ENCODE measurements at regions not wholly inside any gene's neighbourhood (a gene's known extent, or its start where the extent isn't known, plus 50 kb on each side); places are given as distances from the start of the nearest gene placed in this dataset.

DNA sequence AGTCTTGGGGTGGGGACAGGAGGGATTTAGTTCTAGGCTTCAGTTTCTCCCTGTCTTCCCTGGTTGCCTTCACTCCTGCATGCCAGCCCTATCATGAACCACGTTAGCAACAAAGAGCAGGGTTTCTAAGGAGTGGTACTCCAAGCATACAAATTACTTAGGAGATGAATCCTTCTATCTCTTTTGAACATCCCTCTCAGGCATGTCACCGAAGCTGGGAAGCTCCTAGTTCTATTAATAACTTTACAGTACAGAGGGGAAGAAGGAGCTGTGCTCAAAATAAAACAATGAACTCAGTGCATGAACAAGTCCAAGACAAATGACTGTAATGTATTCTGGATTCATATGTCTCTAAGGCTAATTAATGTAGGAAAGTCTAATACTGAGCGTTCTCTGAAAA lies 450.6 kb upstream of the RASGEF1B start:
- FAIRE-seq: no peak

DNA sequence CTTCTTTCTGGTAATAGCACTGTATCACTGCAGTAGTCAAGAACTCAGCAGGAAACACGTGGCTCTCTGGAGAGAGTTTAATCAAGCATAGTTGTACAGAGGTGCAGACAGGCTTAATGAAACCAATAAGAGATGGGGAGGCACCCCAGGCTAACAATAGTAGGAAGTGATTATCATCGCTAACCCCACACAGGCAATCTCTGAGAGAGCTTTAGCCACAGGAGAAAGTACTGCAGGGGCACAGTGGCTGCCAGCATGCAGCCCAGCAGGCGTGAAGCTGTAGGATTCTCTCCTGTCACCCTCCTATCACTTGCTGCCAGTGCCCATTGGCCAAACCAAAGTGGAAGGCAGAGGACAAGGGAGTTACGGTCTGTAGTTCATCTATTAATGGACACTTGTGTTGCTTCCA lies 450.0 kb upstream of the RASGEF1B start:
- FAIRE-seq: no peak

- FAIRE-seq: no peak
Measured at GRCh38 chr4:81919810-81920209, 448.1 kb upstream of the RASGEF1B start.

DNA sequence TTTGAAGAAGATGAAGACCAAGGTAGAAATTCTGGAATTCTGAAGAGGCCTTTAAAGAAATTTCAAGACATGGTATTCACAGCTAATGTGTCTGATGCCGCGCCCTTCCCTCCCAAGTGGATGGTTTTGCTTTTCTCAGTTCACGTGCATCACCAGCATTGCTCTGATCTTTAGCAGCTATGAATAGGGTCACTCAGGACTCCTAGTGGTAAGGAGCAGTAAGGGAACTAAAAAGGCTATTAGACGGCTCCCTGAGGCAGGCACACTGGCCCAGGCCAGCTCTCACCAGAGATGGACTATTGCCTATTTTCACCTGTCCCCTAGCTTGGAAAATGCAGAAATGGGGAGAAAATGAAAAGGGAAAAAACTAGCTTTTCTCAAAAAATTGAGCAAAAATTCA lies 447.5 kb upstream of the RASGEF1B start:
- no peak for FAIRE-seq

DNA sequence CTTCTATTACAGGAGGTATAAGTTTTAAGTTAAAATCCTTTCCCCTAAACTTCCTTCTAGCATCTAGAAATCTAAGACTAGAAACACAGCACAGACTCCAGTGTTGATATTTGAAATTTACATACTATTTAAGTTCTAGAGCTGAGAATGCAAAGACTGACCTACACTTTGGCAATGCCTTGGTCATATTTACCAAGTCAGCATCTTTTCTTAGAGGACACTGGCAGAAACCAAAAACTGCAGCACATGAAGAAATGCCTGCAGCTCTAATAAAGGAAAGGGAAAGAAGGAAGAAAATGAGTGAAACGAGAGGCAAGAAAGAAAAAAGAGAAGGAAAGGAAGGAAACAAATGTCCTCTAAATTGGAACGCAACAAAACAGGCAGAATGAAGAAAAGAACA lies 443.7 kb upstream of the RASGEF1B start:
- FAIRE-seq: no peak

DNA sequence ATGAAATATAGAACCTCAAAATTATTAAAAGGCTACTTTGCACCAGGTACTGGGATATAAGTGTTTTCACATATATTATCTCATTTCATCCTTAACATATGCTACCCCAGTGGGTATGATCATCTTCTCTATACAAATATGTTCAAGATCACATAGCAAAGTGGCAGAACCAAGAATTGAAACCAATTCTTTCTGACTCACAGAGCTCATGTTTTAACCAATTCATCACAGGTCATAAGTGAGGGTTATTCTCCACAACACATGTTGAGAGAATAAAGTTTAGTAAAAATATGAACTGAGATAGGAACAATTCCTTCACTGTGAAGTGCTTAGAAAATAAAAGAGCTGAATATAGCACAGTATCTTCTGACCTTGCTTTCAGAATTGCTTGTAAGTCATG lies 442.9 kb upstream of the RASGEF1B start:
- no peak for FAIRE-seq

- no peak for FAIRE-seq
Measured at GRCh38 chr4:81913427-81913879, 441.7 kb upstream of the RASGEF1B start.

DNA sequence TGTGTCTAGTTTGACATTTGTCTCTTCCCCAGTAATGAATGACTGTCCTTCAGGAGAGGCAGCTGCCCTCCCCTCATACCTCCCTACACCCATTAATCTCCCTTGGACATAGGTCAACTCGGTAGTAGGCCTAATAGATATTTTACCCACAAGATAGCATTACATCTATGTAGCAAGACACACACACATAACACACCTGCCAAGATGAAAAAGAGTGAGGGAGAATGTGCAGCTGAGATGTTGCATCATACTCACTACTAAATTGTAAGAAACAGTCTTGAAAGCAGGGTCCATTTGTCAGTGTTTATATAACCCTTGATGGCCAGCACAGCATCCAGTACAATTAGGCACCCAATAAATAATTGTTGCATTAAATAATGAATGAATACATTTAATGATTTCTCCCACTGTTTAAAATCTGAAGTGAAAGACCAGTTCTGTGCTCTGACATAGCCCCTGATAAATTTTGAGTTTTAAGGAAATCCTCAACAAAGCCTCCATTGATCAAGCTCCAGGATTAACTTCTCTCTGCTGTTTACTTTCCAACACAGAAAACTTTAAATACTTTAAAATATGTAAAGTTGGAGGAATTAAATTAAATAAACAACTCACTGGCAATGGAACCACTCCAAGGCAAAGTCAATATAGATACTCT lies 440.8 kb upstream of the RASGEF1B start:
- no peak for FAIRE-seq

DNA sequence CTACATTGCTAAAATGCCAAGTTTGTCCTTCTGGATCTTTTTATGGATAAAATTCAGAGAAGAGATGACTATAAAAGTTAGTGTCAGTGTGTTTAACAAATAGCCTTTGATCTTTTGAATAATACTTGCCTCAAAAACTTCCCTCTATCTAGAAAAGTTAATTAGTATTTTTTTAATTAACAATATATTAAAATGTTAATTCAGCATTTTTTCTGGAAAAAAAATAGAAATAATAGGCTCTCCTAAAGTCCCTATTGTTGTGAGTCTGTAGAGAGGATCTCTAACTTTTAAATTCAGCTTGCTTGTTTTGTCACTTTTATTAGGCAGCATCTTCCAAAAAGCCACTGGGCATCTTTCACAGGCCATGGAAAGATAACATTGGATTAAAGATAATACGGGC lies 435.2 kb upstream of the RASGEF1B start:
- no peak for FAIRE-seq

DNA sequence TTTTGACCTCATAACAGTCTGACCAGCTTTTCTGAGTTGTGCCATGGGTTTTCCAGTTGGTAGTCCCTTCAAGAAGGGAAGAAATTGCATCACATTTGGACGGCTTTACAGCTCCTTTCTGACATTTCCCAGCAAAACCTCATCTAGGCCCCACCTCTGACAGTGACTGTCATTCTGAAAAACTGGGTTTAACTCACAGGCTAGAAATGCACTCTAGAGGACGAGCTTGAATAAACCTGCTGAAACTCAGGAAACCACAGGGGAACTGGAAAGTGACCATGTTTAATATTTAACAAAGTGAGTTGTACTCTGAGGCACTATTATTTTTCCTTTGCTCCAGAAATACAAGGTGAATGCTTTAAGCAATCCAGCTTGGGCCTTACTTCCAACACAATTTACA lies 434.3 kb upstream of the RASGEF1B start:
- FAIRE-seq: no peak

DNA sequence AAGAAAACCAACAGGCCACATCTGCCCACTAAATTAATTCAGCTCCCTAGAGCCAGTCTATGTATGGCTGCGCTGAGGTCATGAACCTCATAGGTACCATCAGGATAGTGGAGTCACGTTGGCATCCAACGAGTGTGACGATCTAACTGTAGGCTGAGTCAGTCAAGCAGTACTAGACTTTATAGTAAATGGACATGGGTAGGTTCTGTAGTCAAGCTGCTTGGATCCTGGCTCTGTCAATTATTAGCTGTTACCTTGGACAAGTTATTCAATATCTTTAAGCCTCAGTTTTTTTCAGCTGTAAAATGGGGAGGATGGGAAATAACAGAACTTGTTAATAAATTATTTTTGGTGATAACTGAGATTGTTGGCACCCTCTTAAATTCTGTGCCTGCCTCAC lies 432.4 kb upstream of the RASGEF1B start:
- no peak for FAIRE-seq

DNA sequence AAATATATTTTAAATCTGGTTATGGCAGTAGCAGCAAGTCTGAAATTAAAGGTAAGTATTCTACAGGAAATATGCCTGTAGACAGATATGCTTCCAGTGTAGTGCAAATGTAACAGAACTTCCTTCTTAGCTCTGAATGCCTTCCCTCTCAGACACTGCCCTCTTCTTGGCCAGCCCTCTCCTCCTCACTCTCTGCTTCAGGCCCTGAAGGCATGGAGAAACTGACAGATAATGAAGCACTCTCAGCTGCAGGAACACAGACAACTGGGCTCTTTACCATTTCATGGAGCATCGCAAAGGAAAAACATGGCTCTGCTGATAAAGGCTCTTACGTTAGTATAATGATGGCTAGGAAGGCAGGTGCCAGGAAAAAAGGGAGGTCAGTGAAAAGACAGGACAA lies 431.5 kb upstream of the RASGEF1B start:
- no peak for FAIRE-seq

- no peak for FAIRE-seq
Measured at GRCh38 chr4:81898862-81899504, 427.3 kb upstream of the RASGEF1B start.

GRCh38 chr4:81896936-81897335 lies 425.2 kb upstream of the RASGEF1B start:
- FAIRE-seq: no peak

DNA sequence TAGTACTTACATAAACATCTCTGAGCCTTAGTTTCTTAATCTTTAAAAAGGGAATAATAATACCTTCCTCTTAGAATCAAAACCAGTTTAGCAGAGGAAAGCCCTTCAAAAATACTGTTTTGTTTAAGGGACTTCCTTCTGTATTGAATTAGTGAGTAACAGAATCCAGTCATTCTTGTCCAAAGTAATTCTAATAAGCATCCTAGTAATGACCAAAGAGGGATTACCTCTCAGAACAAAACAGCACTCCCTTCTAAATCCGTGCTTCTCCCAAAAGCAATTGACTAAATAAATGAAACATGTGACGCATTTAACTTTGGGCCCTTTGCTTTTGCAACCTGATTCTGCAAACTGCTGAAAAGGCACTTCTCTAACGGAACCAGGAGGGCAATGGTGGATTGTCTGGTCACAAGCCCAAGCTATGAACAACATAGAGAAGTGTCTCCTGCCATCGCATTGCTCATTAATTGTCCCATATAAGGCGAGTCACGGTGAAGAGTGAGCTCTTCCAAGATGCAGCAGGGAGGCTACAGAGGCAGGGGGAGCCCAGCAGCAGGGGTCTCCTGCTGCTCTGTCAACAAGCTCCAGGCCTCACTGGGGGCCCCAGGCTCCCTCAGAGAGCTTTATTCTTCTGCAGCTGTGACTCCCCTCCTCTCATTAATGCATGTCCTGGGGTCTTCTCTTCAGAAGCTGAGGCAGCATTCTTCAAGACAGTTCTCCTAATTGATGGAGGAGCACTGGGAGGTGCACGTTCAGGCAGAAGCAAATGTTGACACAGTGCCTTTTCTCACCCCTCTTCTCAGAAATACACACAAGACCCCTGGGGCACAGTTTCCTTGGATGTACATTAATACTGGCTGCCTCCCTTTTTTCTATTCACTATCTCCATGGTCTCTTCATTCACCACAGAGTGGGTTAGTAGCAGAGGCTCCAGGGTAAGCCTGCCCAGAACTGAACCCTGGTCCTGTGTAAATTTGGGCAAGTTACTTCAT lies 419.6 kb upstream of the RASGEF1B start:
- no peak for FAIRE-seq

- no peak for FAIRE-seq
Measured at GRCh38 chr4:81884986-81885385, 413.3 kb upstream of the RASGEF1B start.

DNA sequence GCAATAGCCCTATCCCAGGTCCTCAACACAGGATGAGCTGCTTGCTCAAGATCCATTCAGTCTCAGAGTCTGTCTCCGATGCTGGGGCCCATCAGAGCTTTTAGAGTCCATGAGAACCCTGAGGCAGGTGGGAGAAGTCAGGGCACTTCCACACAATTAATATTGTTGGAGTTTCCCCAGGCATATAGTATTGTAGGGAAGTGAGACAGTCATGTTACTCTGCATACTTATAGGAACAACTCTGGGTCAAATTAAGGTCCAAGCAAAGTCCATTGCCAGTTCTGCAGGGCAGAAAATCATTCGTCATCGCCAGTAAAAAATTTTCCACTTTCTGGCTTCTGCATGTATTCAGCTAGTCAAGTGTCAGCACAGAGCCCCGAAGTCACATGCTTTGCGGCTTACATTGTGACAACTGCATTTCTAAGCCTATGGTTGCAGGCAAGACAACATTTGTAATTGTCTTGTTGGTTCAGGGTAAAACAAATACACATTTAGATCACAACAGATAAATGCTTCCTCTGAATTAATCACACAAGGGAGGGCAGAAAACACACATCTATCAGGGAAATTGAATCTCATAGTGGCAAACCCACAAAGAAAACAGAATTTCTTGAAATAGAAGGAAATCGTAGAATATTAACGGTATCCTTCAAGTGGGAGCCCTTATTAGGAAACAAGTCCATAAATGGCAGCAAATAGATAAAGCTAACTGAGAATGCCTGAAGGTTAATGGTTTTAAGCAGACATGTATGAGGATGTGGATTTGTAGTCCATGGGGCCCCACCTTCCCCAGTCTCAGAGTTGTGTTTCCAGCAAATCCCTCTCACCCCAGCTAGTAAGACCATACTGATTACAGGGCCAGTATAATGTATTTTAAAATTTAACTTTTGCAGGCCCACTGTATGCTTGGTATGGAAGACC lies 412.1 kb upstream of the RASGEF1B start:
- FAIRE-seq: no peak

DNA sequence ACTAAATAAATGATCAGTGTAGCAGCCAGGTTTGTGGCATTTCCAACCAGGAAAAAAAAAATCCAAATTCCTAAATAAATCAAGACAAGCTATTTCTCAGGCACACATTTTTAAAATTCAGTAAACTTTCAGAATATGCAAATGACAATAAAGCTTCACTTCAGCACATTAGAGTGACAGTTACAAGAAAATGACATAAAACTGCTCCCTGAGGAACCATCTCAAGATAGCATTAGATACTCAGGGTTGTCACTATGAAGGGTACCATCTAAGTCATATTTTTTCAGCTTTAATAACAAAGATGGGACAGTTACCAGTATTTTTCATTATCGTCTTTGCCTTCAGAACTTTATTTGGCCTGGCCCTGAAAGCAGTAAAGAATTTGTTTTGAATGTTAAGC lies 411.3 kb upstream of the RASGEF1B start:
- no peak for FAIRE-seq

DNA sequence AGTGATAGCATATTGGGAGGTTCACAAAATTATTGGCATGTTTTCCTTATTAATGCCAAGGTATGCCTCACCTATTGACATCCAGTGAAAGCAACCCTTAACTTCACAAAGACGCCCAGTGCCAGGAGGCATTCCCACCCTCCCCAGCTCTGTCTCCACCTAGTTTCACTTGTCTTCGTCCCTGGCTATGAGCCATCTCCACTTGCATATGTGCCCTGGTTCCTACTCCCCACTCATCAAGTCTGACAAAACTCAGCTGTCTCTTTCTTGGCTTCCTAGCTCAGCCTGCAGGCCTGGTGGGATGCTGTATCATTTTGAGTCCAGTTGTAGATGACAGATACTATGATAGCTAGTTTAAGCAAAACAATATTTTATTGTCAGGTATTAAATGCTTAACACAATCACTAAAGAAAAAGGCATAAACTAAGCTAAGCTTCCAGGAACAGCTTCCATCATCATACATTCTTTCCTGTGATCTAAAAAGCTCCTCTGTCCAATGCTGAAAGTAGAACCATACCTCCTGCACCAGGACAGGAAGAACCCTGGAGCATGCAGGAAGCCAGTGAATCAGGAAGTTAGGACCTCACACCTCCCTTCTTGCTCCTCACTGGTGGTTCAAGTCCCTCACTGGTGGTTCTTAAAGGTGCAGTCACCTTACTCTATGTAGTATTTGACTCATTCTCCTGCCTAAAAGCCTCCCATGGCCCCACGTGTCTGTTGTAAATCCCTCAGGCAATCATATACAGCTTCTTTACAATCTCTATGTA lies 410.3 kb upstream of the RASGEF1B start:
- no peak for FAIRE-seq

DNA sequence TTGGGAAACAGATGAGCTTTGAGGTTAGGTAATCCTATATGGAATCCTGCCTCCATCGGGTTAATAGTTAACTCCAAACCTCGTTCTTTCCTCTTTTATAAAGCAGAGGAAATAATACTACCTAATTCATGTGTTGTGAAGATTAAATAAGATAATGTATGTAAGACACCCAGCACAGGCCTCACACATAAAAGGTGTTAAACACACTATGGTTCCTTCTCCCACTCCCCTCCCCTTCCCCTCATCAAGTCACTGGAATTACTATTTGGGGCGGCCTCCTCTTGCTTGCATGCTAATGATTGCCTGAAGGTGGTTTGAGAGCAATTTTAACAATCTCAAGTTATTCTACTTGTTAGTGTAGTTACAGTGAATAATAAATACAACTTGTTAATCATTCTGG lies 404.4 kb upstream of the RASGEF1B start:
- no peak for FAIRE-seq

GRCh38 chr4:81874661-81875515 lies 403.2 kb upstream of the RASGEF1B start:
- FAIRE-seq: no peak

Data from colon (tissue), 2 donors.